ENCODE measurements at regions not wholly inside any gene's neighbourhood (a gene's known extent, or its start where the extent isn't known, plus 50 kb on each side); places are given as distances from the start of the nearest gene placed in this dataset.
"Not testable (repeated sequence)": the region's sequence is repeated elsewhere in the genome, so short reads cannot be mapped to it uniquely, and the experiment has no call there.

DNA sequence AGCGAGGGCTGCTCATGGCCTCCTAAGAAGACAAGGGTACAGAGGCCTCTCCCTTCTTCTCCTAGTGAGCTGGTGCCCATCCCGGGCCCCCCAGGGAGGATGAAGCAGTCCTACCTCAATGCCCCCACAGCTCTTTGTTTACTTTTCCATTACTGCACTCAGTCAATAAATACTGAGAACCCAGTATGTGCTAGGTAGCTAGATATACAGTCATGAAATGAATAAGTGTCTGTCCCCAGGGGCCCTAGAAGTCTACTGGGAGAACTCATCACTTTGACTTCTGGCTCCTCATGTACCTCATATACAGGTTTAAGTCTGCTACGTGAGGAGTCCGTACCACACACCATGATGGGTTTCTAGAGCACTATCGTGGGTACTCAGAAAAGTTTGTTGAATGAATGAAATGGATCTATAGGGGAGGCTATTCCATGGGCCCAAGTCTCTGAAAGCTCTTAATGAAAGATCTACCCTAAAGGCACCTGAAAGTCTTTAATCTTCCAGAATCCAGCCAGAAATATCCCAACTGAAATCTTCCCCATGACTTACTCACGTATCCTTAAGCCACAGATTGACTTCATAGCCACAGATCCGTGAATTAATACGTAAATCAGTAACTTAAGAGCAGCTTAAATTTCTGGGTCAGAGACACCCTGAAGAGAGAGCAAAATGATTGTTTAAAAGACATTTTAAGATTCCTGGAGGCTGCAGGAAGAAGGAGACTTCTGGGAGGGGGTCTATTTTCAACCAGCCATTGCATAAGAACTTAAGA is 51.6 kb upstream of the POMP start:
- DNase-seq (ENCODE audit: extremely low read depth in 1 of 11, low read depth in 9 of 11, low spot score in 4 of 11) = no peak

DNA sequence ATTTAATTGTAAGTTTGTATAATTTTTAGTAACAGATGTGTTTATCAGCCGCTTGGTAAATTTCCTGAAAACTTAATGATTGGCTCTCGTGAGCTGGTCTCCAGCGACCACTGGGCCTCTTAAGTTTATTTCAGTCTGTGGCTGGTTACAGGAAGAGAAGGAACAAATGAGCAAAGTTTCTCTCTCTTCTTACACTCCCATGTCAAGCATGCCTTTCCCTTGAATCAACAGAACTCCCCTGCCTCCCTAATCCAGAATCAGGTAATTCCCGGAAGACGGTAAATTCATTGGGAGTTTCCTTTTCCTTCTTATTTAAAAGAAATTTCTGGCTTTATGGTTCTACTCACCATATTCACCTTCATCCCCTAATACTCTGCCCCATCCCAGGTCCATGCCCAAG is 52.5 kb upstream of the POMP start:
- DNase-seq (ENCODE audit: extremely low read depth in 1 of 11, low read depth in 9 of 11, low spot score in 4 of 11) = no peak

DNA sequence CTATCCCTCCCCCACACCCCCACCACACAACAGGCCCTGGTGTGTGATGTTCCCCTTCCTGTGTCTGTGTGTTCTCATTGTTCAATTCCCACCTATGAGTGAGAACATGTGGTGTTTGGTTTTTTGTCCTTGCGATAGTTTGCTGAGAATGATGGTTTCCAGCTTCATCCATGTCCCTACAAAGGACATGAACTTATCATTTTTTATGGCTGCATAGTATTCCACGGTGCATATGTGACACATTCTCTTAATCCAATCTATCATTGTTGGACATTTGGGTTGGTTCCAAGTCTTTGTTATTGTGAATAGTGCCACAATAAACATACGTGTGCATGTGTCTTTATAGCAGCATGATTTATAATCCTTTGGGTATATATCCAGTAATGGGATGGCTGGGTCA is 53.8 kb upstream of the POMP start:
- not testable (repeated sequence) for DNase-seq (ENCODE audit: extremely low read depth in 1 of 11, low read depth in 9 of 11, low spot score in 4 of 11)

DNA sequence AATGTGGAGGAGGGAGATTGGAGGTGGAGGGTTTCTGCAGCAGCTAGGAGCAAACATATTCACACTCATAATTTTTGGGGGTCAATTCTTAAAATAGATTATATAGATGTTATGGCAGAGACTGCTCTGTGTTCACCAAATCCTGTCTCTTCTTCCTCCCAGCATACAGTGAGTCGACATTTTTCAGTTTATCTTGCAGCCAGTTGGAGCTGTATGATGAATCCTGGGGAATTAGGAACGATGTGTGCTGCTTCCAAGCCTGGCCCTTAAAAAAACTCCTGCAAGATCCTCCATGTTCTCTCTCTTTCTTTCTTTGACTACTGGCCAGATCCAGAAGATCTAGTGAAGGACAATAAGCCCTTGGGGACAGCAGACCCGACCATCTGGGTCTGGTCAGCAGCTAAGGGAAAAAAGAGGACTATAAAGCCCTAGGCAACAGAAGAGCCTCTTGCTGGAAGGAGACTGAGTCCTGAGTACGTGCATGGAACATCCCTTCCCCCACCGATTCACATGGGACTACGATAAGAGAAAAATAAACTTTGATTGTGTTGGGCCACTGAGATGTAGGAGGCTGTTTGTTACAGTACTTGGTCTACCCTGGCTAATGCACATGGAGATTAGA is 55.8 kb upstream of the POMP start:
- no peak for DNase-seq (ENCODE audit: extremely low read depth in 1 of 11, low read depth in 9 of 11, low spot score in 4 of 11)

DNA sequence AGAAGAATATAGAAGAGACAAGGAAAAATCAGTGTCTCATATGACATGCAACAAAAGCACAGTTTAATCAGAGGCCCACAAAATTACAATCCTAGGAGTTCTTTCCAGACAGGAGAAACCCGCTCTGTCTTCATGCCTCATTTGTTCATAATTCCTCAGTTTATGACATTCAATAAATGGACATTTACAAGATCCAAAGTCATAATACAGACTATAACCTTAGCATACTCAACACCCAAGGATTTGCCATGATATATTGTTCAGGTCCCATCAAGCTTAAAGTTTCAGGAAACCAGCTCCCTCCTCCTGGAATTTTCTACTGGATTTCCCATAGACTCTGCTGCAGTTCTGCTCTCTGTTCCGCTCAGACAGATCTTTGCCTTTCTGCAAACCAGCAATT is 56.4 kb upstream of the POMP start:
- DNase-seq (ENCODE audit: extremely low read depth in 1 of 11, low read depth in 9 of 11, low spot score in 4 of 11) = no peak

DNA sequence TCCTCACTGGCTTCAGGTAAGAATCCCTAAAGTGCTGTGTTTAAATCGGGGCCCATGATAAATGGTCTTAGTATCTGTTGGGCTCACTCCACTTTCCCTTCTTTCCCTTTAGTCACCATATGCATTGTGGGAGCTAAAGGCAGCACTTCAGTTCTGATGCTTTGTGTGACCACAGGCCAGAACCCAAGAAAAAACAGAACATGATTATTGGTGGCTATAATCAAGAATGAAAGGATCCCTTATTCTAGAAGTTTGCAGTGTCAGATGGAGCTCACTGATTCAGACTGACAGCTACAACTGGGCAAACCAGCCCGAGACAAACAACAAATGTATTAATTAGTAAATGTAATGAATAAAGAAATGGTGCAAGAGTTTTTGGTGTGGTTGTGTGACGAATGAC is 57.3 kb upstream of the POMP start:
- DNase-seq (ENCODE audit: extremely low read depth in 1 of 11, low read depth in 9 of 11, low spot score in 4 of 11) = no peak

DNA sequence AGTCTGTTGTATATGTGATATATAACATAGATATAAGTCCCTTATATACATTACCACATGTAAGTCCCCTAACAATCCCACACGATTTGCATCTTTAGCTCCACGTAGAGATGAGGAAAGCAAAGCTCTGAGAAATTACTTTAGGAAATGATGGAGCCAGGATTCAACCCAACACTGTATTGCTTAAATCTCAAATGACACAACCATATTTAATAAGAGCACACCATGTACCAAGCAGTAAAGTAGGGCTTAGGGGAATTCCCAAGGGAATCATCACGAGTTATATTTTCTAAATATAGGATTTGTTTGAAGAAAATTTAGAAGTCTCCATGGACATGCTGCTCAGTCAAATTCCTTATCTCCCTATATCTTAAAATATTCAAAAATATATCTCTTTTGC is 61.3 kb upstream of the POMP start:
- no peak for DNase-seq (ENCODE audit: extremely low read depth in 1 of 11, low read depth in 9 of 11, low spot score in 4 of 11)

DNA sequence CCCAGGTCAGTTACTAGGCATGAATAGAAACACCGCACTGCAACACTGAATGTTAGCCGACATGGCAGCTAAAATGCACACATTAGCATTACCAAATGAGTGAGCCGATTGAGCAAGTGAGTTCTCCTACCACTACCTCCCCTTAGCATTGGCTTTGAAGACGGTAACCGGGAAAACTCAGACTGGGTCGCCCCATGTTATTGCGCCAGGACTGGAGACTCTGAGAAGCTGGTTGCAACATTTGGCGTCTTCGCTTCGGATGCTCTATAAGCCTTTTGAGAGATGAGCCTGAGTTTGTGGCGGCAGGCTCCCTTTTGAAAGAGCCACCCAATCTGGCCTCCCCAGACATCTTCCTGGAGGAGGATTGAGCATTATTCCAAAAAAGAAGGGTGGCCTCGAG is 68.5 kb upstream of the POMP start:
- no peak for DNase-seq (ENCODE audit: extremely low read depth in 1 of 11, low read depth in 9 of 11, low spot score in 4 of 11)

DNA sequence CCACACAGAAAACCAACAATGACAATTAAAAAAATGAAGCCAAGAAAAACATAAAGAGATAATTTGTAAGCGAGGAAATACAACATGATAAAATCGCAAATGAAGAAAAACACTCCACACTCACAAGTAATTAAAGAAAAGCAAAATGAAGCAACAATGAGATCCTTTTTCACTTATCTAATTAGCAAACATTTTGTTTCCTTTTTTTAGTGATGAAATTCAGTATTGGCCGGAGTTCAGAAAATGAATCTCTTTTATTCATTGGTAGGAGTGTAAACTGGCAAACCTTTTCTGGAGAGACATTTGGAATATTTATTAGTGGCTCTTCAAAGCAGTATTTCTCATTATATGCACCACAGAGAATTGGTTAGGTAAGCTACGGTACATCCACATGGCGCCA is 70.6 kb upstream of the POMP start:
- DNase-seq (ENCODE audit: extremely low read depth in 1 of 11, low read depth in 9 of 11, low spot score in 4 of 11) = no peak

DNA sequence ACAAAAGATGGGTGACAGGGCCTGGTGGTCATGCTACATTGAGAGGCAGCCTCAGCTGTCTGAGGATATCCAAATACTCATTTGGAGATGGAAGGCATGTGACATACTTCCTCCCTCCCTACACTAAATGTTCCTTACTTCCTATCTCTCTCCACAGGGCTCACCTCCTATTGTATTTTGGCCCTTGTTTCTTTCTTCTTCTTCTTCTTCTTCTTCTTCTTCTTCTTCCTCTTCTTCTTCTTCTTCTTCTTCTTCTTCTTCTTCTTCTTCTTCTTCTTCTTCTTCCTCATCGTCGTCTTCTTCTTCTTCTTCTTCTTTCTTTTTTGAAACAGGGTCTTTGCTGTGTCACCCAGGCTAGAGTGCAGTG is 71.8 kb upstream of the POMP start:
- no peak for DNase-seq (ENCODE audit: extremely low read depth in 1 of 11, low read depth in 9 of 11, low spot score in 4 of 11)

DNA sequence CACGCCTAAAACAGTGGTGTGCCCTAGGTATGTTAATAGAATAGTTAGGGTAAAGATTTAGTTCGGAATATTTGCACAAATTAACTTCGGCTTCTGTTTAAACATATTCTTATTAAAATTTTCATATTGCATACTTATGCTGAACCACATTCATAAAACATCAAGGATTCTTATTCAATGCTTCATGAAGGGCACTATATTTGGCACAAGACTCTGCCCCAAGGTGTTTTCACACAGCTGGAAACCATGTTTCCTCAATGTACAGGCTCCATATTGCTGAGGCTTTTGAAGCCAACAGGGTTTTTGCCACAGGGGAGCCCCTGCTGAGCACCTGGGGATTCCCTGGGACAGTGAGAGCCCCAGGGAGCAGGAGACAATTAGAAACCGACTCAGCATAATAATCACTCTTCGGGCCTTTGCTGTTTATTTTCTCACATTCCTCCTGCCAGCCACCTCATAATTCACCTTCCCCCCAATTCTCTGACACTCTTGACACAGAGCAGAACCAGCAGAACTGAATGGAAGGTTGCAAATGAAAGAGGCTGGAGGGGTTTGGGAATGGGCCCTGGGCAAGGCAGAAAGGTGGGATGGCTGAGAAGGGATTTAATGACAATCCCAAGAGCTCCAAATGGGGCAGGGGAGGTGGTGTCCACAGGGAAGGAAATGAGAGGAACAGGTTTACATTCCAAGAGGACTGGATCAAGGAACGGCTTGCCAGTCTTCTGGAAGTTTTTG is 72.3 kb upstream of the POMP start:
- DNase-seq (ENCODE audit: extremely low read depth in 1 of 11, low read depth in 9 of 11, low spot score in 4 of 11) = no peak

DNA sequence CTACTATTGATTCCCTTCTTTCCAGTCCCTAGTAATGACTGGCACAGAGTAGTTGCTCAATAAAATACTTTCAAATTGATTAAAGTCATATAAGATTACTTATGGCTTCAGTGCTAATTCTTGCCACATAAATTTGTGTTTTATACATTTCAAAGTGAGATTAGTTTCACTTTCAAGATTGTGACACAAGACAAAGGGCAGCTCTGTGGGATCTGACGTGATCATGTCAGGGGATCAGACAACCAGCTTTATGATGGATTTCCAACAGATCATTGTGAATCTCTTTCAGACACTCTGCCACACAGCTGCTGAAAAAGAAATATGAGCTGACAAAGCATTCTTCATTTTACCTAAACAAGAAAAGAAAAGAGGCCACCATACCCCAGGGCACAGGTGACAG is 73.4 kb upstream of the POMP start:
- DNase-seq (ENCODE audit: extremely low read depth in 1 of 11, low read depth in 9 of 11, low spot score in 4 of 11) = no peak

DNA sequence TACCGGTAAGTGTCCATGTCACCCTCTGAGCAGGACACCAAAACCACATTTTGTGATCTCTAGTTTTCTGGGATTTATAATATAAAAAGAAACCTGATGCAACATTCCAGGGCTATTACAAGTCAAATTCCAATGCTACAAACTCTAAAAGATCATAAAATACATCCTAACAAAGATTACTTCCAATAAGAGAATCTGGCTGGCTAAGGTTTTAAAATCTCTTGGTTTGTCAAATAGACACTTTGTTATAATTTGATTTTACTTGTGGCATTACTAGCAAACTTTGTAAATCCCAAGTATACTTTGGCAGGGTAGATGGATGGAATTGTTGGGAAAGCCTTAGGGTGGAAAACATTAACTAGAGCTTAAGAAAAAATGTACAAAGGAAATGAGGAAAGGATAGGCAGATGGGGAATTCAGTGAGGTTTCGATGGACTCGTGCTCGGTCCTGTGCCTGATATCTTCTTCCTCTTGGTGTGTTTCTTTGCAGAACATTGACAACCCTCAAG is 74.0 kb upstream of the POMP start:
- no peak for DNase-seq (ENCODE audit: extremely low read depth in 1 of 11, low read depth in 9 of 11, low spot score in 4 of 11)

DNA sequence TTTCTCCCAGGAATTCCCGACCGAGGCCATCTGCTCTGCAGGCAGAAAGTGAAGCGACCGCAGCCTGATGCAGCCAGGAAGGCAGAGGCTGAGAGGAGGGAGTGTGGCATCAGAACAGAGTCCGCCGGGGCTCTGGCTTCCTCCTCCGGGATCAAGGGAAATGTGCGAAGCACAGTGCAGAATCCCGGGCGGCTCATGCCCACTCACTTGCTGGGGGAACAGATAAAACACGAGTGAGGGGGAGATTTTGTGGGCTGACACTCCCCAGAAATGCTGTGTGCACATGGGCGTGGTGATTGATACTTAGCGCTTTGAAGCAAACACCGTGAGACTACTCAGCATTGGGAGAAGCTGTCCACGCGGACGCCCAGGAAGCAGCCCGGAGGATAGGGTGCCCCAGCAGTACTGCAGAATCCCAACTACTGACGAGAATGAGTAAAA is 75.3 kb upstream of the POMP start:
- no peak for DNase-seq (ENCODE audit: extremely low read depth in 1 of 11, low read depth in 9 of 11, low spot score in 4 of 11)

DNA sequence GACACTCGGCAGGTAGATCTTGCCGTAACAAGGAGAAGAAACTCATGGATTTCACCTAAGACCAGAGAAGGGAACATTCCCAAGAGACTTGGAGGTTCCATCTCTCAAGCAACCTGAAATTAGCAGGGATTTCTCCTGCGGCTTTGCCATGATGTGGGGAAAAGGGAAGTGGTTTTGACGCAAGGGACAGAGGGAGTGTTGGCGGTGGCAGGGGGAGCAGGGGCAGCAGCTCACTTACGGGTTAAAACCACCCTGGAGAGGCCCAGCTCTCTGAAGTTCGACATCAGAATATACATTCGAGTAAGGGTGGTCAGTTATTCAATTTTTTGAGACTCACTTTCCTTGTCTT is 76.1 kb upstream of the POMP start:
- no peak for DNase-seq (ENCODE audit: extremely low read depth in 1 of 11, low read depth in 9 of 11, low spot score in 4 of 11)

DNA sequence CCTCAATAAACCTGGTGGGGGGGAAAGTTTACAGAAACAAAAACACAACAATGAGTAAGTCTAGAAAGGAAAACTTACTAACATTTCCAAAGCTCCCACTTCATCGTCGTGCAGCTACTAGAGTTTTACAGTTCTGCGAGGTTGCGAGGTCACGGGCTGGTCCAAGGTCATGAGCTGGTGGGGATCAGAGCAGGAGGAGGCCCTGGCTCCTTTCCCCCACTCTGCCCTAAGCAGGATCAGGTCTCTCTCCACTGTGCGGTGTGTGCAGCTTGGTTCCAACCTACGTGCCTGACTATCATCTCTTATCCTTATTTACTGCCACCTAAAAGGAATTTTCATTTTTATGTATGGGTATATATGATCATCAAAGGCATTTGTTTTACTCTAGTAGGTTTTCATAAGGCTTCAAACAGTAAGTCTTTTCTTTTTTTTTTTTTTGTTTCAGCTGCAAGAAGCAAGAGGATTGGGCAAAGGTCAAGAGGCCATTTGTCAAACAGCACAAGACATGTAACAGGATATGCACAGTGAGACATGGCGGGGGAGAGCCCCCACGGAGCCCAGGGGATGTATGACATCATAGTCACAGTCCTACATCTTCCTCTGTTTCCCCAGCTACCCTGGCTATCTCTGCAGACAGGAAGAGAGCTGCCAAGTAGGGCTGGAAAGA is 76.6 kb upstream of the POMP start:
- DNase-seq (ENCODE audit: extremely low read depth in 1 of 11, low read depth in 9 of 11, low spot score in 4 of 11) = no peak

DNA sequence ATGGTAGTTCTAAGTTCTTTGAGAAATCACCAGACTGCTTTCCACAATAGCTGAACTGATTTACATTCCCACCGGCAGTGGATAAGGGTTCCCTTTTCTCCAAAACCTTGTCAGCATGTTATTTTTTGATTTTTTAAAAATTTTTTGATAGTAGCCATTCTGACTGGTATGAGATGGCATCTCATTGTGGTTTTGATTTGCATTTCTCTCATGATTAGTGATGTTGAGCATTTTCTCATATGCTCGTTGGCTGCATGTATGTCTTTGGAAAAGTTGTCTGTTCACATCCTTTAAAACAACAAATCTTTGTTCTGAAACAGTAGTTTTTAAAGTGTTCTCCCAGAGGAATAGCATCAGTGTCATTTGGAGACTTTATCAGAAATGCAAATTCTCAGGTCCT is 77.5 kb upstream of the POMP start:
- DNase-seq (ENCODE audit: extremely low read depth in 1 of 11, low read depth in 9 of 11, low spot score in 4 of 11) = no peak

DNA sequence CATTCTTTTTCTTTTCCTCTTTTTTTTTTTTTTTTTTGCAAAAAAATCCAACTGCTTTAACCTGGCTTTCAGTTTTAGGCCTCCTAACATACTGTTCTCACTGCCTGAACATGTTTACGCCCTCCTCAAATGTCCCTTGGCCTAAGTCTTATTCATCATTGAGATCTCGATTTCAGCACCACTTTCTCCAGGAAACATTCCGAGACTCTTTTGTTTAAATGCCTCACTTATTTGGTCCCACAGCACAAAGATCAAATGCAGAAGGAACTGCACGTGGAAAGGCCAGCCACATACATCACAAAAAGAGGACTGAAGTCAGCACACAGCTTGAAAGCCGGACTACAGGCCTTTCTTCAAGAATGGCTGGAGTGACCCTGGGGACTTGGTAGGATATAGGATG is 79.2 kb upstream of the POMP start:
- no peak for DNase-seq (ENCODE audit: extremely low read depth in 1 of 11, low read depth in 9 of 11, low spot score in 4 of 11)

DNA sequence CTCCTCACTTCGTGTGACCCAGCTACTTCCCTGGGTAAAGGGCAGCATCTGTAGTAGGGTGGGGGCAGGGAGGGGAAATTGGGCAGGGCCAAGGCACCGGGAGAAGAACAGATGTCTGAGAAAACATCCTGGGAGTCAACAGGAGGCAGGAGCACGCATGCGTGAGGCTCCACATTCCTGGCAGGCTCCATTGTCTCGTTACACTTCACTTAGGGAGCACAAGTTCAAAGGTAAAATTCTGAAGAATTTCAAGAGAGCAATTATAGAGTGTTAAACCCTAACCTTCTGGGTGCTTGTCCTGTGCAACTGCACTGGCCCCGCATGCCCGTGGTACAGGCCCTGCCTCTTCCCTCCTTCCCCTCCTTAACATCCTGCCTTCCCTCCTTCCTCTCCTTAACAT is 79.6 kb upstream of the POMP start:
- no peak for DNase-seq (ENCODE audit: extremely low read depth in 1 of 11, low read depth in 9 of 11, low spot score in 4 of 11)

DNA sequence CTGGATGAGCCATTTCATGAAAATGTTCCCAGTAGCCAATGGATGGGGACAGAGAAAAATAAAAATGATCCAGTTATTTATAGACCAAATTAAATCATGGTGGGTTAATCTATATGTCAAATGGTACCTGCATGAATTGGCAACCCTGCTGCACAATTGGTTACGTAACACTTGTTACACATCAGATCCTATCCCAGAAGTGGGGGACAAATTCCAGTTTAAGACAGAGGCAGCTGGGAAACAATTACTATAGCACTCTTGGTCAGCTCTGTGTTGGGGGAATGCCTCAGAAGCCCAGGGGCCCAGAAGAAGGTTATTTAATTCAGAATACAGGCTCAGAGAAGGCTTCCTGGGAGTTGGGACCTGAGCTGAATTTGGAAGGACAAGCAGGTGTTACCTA is 81.1 kb upstream of the FLT1 start:
- no peak for DNase-seq (ENCODE audit: extremely low read depth in 1 of 11, low read depth in 9 of 11, low spot score in 4 of 11)

All from renal cortex interstitium (tissue), 11 donors.